Chondrocyte (in vitro differentiated cells): ENCODE measurements at regions not wholly inside any gene's neighbourhood (a gene's known extent, or its start where the extent isn't known, plus 50 kb on each side); places are given as distances from the start of the nearest gene placed in this dataset.

Experiments used
- DNase-seq: peaks from one replicate; pipeline ENCODE4 v3.0.0; 2021; ENCODE audit warnings: mixed read lengths, low spot score
- H3K27ac Mint-ChIP-seq: one replicate; pipeline ENCODE4 v1.8.0; 2021; ENCODE audit warnings: mild to moderate bottlenecking, moderate library complexity, mixed read lengths; ENCODE audit not compliant: unreplicated experiment
- H3K27me3 Mint-ChIP-seq: 2 replicates; pipeline ENCODE4 v1.8.0; 2021; ENCODE audit warnings: low read depth, mixed read lengths
- H3K36me3 Mint-ChIP-seq: 2 replicates; pipeline ENCODE4 v1.8.0; 2021; ENCODE audit warnings: low read depth, mixed read lengths
- H3K4me1 Mint-ChIP-seq: 2 replicates; pipeline ENCODE4 v1.8.0; 2021; ENCODE audit warnings: low read depth, mild to moderate bottlenecking, mixed read lengths
- H3K4me3 Mint-ChIP-seq: one replicate; pipeline ENCODE4 v1.8.0; 2021; ENCODE audit warnings: mild to moderate bottlenecking, moderate library complexity, mixed read lengths; ENCODE audit not compliant: unreplicated experiment
- H3K9me3 Mint-ChIP-seq: 2 replicates; pipeline ENCODE4 v1.8.0; 2021; ENCODE audit warnings: low read depth, mixed read lengths
- TF ChIP-seq, protein P1 (sequence below): fragments of 200-600 bp; sonication (generic); IDR thresholded peaks from 2 replicates; pipeline ENCODE4 v1.5.0; 2021; ENCODE audit warnings: antibody characterized with exemption, mild to moderate bottlenecking, moderate library complexity

DNA sequence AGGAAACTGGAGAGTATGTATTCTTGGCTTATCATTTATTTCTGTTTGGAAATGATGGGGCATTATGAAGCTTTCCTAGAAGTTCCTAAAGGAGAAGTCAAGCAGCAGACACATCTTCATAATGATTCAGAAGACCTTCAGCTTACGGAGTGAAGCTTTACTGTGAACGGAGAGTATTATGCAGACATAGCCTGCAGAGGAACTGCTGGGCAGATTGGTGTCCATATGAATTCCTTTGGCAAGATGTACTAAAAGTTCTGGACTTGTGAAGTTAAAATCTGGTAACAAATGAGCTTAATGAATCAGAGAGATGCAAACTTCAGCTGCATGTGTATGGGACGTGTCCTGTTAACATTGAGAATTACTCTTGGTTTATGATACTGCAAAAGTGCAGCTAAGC, 60.1 kb downstream of the NABP1 start:
- TF ChIP-seq, protein P1, sequence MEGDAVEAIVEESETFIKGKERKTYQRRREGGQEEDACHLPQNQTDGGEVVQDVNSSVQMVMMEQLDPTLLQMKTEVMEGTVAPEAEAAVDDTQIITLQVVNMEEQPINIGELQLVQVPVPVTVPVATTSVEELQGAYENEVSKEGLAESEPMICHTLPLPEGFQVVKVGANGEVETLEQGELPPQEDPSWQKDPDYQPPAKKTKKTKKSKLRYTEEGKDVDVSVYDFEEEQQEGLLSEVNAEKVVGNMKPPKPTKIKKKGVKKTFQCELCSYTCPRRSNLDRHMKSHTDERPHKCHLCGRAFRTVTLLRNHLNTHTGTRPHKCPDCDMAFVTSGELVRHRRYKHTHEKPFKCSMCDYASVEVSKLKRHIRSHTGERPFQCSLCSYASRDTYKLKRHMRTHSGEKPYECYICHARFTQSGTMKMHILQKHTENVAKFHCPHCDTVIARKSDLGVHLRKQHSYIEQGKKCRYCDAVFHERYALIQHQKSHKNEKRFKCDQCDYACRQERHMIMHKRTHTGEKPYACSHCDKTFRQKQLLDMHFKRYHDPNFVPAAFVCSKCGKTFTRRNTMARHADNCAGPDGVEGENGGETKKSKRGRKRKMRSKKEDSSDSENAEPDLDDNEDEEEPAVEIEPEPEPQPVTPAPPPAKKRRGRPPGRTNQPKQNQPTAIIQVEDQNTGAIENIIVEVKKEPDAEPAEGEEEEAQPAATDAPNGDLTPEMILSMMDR, result no peak
- H3K27me3 Mint-ChIP-seq, result no peaks in the 10 kb centered on the region
- H3K4me1 Mint-ChIP-seq, result peaks cover 16% of the 10 kb centered on the region
- DNase-seq, result no peak
- H3K36me3 Mint-ChIP-seq, result peaks cover 1% of the 10 kb centered on the region
- H3K4me3 Mint-ChIP-seq, result no peak overlapping the region
- H3K27ac Mint-ChIP-seq, result no peak overlapping the region
- H3K9me3 Mint-ChIP-seq, result no peaks in the 10 kb centered on the region

DNA sequence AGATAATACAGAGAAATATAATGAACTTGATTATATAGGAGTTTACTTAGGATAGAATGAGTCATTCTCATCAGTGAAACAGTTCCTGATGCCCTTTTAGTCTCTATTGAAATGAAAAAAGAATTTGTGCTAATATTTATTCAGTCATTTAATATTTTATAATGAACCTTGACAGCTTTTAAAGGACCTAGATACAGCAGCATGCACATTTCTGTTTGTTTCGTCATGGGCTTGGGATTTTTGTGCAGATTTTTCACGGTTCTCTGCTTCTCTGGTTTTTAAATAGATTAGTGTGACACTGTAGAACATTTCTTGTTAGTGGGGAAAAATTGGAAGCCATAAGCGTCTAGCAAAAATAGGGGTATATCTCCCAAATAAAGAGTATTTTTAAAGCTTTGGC, 60.7 kb downstream of the NABP1 start:
- Mint-ChIP-seq H3K4me3 (no peak overlapping the region), H3K9me3 (no peaks in the 10 kb centered on the region), H3K36me3 (peaks cover 1% of the 10 kb centered on the region), H3K27me3 (no peaks in the 10 kb centered on the region), H3K27ac (peak overlapping the region; percentile 60), H3K4me1 (peaks cover 16% of the 10 kb centered on the region)
- DNase-seq, result no peak
- TF ChIP-seq, protein P1, result no peak

DNA sequence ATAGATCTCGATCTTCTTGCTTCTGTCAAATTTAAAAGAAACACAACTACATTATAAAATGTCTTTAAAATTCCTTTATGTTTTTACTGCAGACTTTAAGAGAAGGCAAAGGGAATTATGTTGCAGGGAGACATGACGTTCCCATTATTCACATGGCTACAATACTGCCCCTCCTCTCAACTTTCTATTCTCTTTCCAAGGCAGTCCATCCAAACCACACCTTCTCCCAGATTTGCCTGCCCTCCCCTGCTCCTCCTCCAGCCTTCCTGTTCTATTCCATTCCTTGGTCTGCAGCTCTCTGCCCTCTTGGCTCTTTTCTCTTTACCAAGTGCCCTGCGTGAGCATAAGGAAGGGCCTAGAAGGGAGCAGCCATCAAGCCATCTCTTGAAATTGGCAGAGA, 61.3 kb downstream of the NABP1 start:
- TF ChIP-seq, protein P1, result no peak
- DNase-seq, result no peak
- H3K4me3 Mint-ChIP-seq, result no peak overlapping the region
- H3K36me3 Mint-ChIP-seq, result peaks cover 1% of the 10 kb centered on the region
- no peaks in the 10 kb centered on the region for H3K27me3 Mint-ChIP-seq
- peaks cover 16% of the 10 kb centered on the region for H3K4me1 Mint-ChIP-seq
- peak overlapping the region; percentile 3 for H3K27ac Mint-ChIP-seq
- no peaks in the 10 kb centered on the region for H3K9me3 Mint-ChIP-seq

DNA sequence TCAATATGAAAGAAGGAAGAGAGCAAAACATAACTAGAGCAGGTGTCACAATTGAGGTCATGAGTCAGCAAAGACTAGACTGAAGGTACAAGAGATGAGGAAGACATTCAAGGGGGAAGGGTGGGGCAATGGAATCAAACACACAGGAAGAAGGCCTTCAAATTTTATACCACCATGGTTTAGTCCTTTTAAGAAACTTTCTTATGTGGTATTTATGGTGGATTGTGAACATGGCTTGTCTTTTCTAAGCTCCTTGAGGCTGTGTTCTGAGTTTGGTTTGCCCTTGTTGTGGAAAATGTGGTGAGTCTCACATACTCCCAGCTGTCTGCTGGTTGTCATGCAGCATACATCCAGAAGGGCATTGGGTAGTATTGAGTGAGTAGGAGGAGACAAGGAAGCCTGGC, 62.1 kb downstream of the NABP1 start:
- H3K9me3 Mint-ChIP-seq, result no peaks in the 10 kb centered on the region
- TF ChIP-seq, protein P1, result no peak
- H3K4me3 Mint-ChIP-seq, result no peak overlapping the region
- peaks cover 1% of the 10 kb centered on the region for H3K36me3 Mint-ChIP-seq
- H3K27me3 Mint-ChIP-seq, result no peaks in the 10 kb centered on the region
- no peak for DNase-seq
- H3K27ac Mint-ChIP-seq, result no peak overlapping the region
- H3K4me1 Mint-ChIP-seq, result peaks cover 16% of the 10 kb centered on the region

DNA sequence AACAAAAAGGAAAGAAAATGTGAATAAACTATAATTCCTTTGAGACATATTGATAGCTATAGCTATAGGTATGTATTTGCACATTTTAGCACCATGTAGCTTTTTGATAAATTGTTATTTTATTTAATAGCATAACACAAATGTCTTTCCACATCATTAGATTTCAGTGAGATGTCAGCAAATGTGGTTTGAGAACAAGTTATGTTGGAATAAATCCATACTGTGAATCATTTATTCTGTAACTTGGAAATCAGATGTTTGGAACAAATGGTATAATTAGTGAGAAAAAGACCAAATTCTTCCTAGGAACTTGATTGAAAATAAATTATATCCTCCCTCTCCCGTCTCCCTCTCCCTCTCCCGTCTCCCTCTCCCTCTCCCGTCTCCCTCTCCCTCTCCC, 62.8 kb downstream of the NABP1 start:
- DNase-seq, result no peak

More for the DNA sequence above, 62.8 kb downstream of the NABP1 start:
- peaks cover 16% of the 10 kb centered on the region for H3K4me1 Mint-ChIP-seq
- no peak overlapping the region for H3K4me3 Mint-ChIP-seq
- TF ChIP-seq, protein P1, result no peak
- H3K9me3 Mint-ChIP-seq, result no peaks in the 10 kb centered on the region
- no peak overlapping the region for H3K27ac Mint-ChIP-seq
- H3K27me3 Mint-ChIP-seq, result no peaks in the 10 kb centered on the region
- H3K36me3 Mint-ChIP-seq, result peaks cover 1% of the 10 kb centered on the region
